H54 (cell line): ENCODE measurements at regions not wholly inside any gene's neighbourhood (a gene's known extent, or its start where the extent isn't known, plus 50 kb on each side); places are given as distances from the start of the nearest gene placed in this dataset.

Source experiments
- DNase-seq: peaks from one replicate; pipeline ENCODE4 v3.0.0; 2011; ENCODE audit warnings: low spot score, mixed read lengths; ENCODE audit not compliant: insufficient read length
- FAIRE-seq: peaks from 3 replicates; lab custom pipeline; 2011; peaks lifted over from hg19 to GRCh38; lab: Jason Lieb, UNC
- POLR2A ChIP-seq: IDR thresholded peaks from 2 replicates; pipeline ENCODE4 v1.6.1; 2011; ENCODE audit warnings: low read depth, mild to moderate bottlenecking, low read length

- no peak for DNase-seq
- no peak for FAIRE-seq
- TF ChIP-seq POLR2A, result no peak
These were observed 222.9 kb downstream of the BRD1 start for GRCh38 chr22:49604732-49605302.

- FAIRE-seq, result no peak
- DNase-seq, result no peak
- TF ChIP-seq POLR2A, result no peak
These were observed 224.7 kb downstream of the BRD1 start for GRCh38 chr22:49603016-49603415.

GRCh38 chr22:49602481-49602880 is 225.2 kb downstream of the BRD1 start:
- FAIRE-seq (no peak), DNase-seq (no peak)
- no peak for TF ChIP-seq POLR2A

GRCh38 chr22:49601614-49602321 is 225.9 kb downstream of the BRD1 start:
- no peak for FAIRE-seq
- DNase-seq, result no peak
- no peak for TF ChIP-seq POLR2A

- no peak for TF ChIP-seq POLR2A
- DNase-seq (no peak), FAIRE-seq (no peak)
These were observed 226.7 kb downstream of the BRD1 start for GRCh38 chr22:49600891-49601431.

GRCh38 chr22:49600468-49600867 is 227.2 kb downstream of the BRD1 start:
- TF ChIP-seq POLR2A, result no peak
- FAIRE-seq (no peak), DNase-seq (no peak)

GRCh38 chr22:49599691-49600455 is 227.8 kb downstream of the BRD1 start:
- FAIRE-seq (no peak), DNase-seq (no peak)
- no peak for TF ChIP-seq POLR2A

GRCh38 chr22:49599039-49599438 is 228.6 kb downstream of the BRD1 start:
- DNase-seq (no peak), FAIRE-seq (no peak)
- TF ChIP-seq POLR2A, result no peak

GRCh38 chr22:49598338-49598737 is 229.3 kb downstream of the BRD1 start:
- FAIRE-seq, result no peak

GRCh38 chr22:49597428-49598039 is 230.1 kb downstream of the BRD1 start:
- DNase-seq (no peak), FAIRE-seq (no peak)
- no peak for TF ChIP-seq POLR2A

More at GRCh38 chr22:49598338-49598737, 229.3 kb downstream of the BRD1 start:
- no peak for TF ChIP-seq POLR2A
- DNase-seq, result no peak

- no peak for TF ChIP-seq POLR2A
- no peak for DNase-seq
- no peak for FAIRE-seq
These were observed 232.1 kb downstream of the BRD1 start for GRCh38 chr22:49595465-49596078.

- no peak for DNase-seq
- no peak for FAIRE-seq
These were observed 233.6 kb downstream of the BRD1 start for GRCh38 chr22:49594078-49594477.

GRCh38 chr22:49593509-49593908 is 234.2 kb downstream of the BRD1 start:
- FAIRE-seq, result no peak
- TF ChIP-seq POLR2A, result no peak
- no peak for DNase-seq

More at GRCh38 chr22:49594078-49594477, 233.6 kb downstream of the BRD1 start:
- TF ChIP-seq POLR2A, result no peak
